HEK293T (cell line): ENCODE measurements at regions not wholly inside any gene's neighbourhood (a gene's known extent, or its start where the extent isn't known, plus 50 kb on each side); places are given as distances from the start of the nearest gene placed in this dataset.

ENCODE experiments used
- CTCF ChIA-PET: fragments of 350-600 bp; formaldehyde crosslinking; extraction: SDS; loops from one replicate; lab custom pipeline; 2021; ENCODE audit warnings: antibody characterized with exemption, inconsistent platforms; lab: Yijun Ruan, JAX
- POLR2A ChIA-PET: fragments of 350-600 bp; formaldehyde crosslinking; extraction: SDS; loops from one replicate; lab custom pipeline; 2020; ENCODE audit warnings: antibody characterized with exemption, inconsistent platforms; lab: Yijun Ruan, JAX
- DNase-seq: peaks from one replicate; pipeline ENCODE4 v3.0.0; 2012; ENCODE audit warnings: mixed read lengths; ENCODE audit errors: extremely low spot score
- ARNT ChIP-seq: fragments of 450-650 bp; IDR thresholded peaks from 2 replicates; pipeline ENCODE4 v1.6.1; 2017; ENCODE audit warnings: mild to moderate bottlenecking
- BHLHE40 ChIP-seq: fragments of 450-650 bp; IDR thresholded peaks from 2 replicates; pipeline ENCODE4 v1.6.1; 2016; ENCODE audit warnings: mild to moderate bottlenecking, moderate library complexity, borderline replicate concordance
- CTBP1 ChIP-seq: fragments of 450-650 bp; IDR thresholded peaks from 2 replicates; pipeline ENCODE4 v1.6.1; 2016; ENCODE audit warnings: borderline replicate concordance
- ELF4 ChIP-seq: fragments of 450-650 bp; IDR thresholded peaks from 2 replicates; pipeline ENCODE4 v1.6.1; 2017; ENCODE audit warnings: antibody characterized with exemption
- FOXA1 ChIP-seq: fragments of 450-650 bp; IDR thresholded peaks from 2 replicates; pipeline ENCODE4 v1.6.1; 2016; ENCODE audit warnings: mild to moderate bottlenecking
- FOXK2 ChIP-seq: fragments of 450-650 bp; IDR thresholded peaks from 2 replicates; pipeline ENCODE4 v1.6.1; 2016; ENCODE audit warnings: mild to moderate bottlenecking
- FOXM1 ChIP-seq: fragments of 450-650 bp; IDR thresholded peaks from 2 replicates; pipeline ENCODE4 v1.6.1; 2017; ENCODE audit warnings: mild to moderate bottlenecking, borderline replicate concordance
- HDGF ChIP-seq: fragments of 450-650 bp; IDR thresholded peaks from 2 replicates; pipeline ENCODE4 v1.6.1; 2017; ENCODE audit warnings: antibody characterized with exemption, borderline replicate concordance
- L3MBTL2 ChIP-seq: fragments of 450-650 bp; conservative IDR thresholded peaks from 2 replicates; pipeline ENCODE4 v1.6.1; 2016; ENCODE audit warnings: mild to moderate bottlenecking
- LEF1 ChIP-seq: fragments of 450-650 bp; IDR thresholded peaks from 2 replicates; pipeline ENCODE4 v1.6.1; 2017; ENCODE audit warnings: mild to moderate bottlenecking, borderline replicate concordance
- NFRKB ChIP-seq: fragments of 450-650 bp; IDR thresholded peaks from 2 replicates; pipeline ENCODE4 v1.6.1; 2016; ENCODE audit warnings: mild to moderate bottlenecking, moderate library complexity
- SP1 ChIP-seq: fragments of 450-650 bp; IDR thresholded peaks from 2 replicates; pipeline ENCODE4 v1.6.1; 2017
- SUZ12 ChIP-seq: fragments of 450-650 bp; IDR thresholded peaks from 2 replicates; pipeline ENCODE4 v1.6.1; 2016; ENCODE audit warnings: mild to moderate bottlenecking
- TARDBP ChIP-seq: fragments of 450-650 bp; IDR thresholded peaks from 2 replicates; pipeline ENCODE4 v1.6.1; 2016
- ZNF384 ChIP-seq: fragments of 450-650 bp; IDR thresholded peaks from 2 replicates; pipeline ENCODE4 v1.6.1; 2016
- TF ChIP-seq, protein P1 (sequence below): fragments of 450-650 bp; IDR thresholded peaks from 2 replicates; pipeline ENCODE4 v1.6.1; 2016

DNA sequence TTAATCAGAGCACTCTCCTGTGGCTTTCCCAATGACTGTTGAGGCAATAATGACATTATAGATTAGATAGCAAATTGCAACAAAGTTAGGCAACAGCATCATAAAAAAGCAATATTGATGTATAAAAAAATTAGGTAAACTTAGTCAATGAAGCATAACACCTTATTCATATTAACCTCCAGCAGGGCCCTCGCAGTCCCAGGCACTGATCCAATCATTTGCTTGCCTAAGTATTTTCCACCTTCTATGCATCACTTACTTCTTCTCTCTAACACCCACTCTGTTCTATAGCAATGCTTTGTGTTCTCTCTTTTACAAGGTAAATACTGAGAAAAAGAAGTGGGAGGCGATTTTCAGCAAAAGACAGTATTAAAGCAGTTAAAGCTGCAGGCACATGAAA lies 833.5 kb upstream of the ADGRL3 start:
- POLR2A ChIA-PET: no interaction called here
- no peak for DNase-seq
- CTCF ChIA-PET: no interaction called here
- TF ChIP-seq ARNT (no peak), SUZ12 (no peak), L3MBTL2 (no peak), SP1 (no peak), TARDBP (no peak), LEF1 (no peak), FOXK2 (no peak), ELF4 (no peak), BHLHE40 (no peak), HDGF (no peak), FOXM1 (no peak), FOXA1 (no peak), CTBP1 (no peak), NFRKB (no peak), ZNF384 (no peak)
- TF ChIP-seq, protein P1, sequence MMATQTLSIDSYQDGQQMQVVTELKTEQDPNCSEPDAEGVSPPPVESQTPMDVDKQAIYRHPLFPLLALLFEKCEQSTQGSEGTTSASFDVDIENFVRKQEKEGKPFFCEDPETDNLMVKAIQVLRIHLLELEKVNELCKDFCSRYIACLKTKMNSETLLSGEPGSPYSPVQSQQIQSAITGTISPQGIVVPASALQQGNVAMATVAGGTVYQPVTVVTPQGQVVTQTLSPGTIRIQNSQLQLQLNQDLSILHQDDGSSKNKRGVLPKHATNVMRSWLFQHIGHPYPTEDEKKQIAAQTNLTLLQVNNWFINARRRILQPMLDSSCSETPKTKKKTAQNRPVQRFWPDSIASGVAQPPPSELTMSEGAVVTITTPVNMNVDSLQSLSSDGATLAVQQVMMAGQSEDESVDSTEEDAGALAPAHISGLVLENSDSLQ: no peak

DNA sequence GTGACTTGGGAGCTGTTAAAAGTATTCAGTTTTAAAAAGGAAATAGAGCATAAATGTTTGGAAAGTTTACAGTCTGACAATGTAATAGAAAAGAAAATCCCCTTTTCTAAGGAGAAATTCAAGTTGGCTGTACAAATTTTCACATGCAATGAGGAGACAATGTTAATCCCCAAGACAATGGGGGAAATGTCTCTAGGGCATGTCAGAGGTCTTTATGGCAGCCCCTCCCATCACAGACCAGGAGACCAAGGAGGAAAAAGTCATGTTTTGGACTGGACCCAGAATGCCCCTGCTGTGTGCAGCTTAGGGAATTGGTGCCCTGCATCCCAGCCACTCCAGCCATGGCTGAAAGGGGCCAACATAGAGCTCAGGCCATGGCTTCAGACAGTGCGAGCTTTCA lies 831.1 kb upstream of the ADGRL3 start:
- DNase-seq: no peak
- ChIA-PET POLR2A (no interaction called here), CTCF (no interaction called here)
- no peak for TF ChIP-seq NFRKB
- TF ChIP-seq CTBP1: no peak
- no peak for TF ChIP-seq FOXM1
- no peak for TF ChIP-seq TARDBP
- no peak for TF ChIP-seq L3MBTL2
- TF ChIP-seq FOXA1: no peak
- no peak for TF ChIP-seq SP1
- TF ChIP-seq SUZ12: no peak
- TF ChIP-seq, protein P1: no peak
- no peak for TF ChIP-seq FOXK2
- TF ChIP-seq ELF4: no peak
- no peak for TF ChIP-seq ZNF384
- no peak for TF ChIP-seq BHLHE40

DNA sequence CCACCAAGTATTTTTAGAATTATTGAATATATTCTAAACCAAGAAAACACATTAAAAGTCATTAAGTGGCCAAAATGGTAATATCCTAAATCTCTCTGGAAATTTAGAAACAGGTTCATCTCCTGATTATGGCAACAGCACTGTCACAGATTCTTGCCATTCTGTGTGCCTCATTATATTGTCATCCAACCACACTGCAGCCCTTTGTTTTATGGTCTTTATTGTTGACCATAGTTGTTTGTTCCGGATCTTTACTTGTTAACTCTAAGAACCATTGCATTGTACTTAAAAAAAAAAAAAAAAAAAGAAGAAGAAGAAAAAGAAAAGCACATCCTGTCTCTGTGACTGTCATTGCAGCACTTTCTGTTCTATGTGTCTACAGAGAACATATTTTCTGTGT lies 822.1 kb upstream of the ADGRL3 start:
- TF ChIP-seq SUZ12 (no peak), LEF1 (no peak), HDGF (no peak), ELF4 (no peak), ZNF384 (no peak), BHLHE40 (no peak), CTBP1 (no peak), FOXM1 (no peak), SP1 (no peak), FOXA1 (no peak), NFRKB (no peak), ARNT (no peak), TARDBP (no peak), FOXK2 (no peak), L3MBTL2 (no peak)
- TF ChIP-seq, protein P1: no peak
- ChIA-PET CTCF (no interaction called here), POLR2A (no interaction called here)
- DNase-seq: no peak

DNA sequence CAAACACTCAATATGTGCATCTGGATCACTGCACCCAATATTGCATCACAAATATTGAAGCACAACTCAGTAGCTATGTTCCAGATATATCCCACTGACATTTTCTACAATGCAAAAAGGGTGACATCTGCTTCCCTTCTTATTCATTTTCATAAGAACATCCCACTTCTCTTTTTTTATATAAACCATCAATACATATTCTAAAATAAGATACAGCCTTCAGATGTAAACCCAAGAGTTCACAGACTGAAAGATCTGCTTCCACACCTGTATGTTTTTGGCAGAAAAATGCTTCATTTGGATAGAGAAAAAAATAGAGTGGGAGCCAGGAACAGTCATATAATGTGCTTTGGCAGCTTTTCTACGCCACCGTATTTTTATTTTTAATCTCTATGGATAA lies 815.6 kb upstream of the ADGRL3 start:
- no peak for DNase-seq
- TF ChIP-seq NFRKB: no peak
- no peak for TF ChIP-seq SP1
- TF ChIP-seq ELF4: no peak
- TF ChIP-seq HDGF: no peak
- TF ChIP-seq FOXK2: no peak
- TF ChIP-seq FOXA1: no peak
- TF ChIP-seq, protein P1: no peak
- TF ChIP-seq LEF1: no peak
- no peak for TF ChIP-seq ZNF384
- no peak for TF ChIP-seq TARDBP
- no peak for TF ChIP-seq FOXM1
- no peak for TF ChIP-seq CTBP1
- TF ChIP-seq ARNT: no peak
- no peak for TF ChIP-seq L3MBTL2
- TF ChIP-seq BHLHE40: no peak
- no peak for TF ChIP-seq SUZ12
- ChIA-PET POLR2A (no interaction called here), CTCF (no interaction called here)

DNA sequence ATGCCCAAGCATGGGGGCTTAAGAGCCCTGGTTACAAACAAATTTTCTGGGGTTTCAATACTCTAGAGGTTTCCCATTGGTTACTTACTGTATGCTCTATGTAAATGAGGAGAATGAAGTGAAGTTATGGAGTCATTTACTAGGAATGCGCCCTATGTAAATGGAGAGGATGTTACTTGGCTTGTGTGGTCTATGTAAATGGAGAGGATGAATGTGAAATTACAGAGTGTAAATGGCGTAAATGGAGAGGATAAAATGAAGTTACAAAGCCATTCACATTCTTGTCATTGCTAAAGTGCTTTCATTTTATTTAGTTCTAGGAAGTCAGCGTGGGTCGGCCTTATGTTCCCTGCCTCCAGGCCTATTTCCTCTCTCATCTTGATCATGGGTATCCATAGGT lies 810.5 kb upstream of the ADGRL3 start:
- DNase-seq: no peak
- POLR2A ChIA-PET: no interaction called here
- TF ChIP-seq HDGF (no peak), NFRKB (no peak), BHLHE40 (no peak), SP1 (no peak), TARDBP (no peak), CTBP1 (no peak), LEF1 (no peak), ELF4 (no peak), L3MBTL2 (no peak), SUZ12 (no peak), ARNT (no peak), FOXA1 (no peak), FOXM1 (no peak), ZNF384 (no peak)
- CTCF ChIA-PET: no interaction called here

DNA sequence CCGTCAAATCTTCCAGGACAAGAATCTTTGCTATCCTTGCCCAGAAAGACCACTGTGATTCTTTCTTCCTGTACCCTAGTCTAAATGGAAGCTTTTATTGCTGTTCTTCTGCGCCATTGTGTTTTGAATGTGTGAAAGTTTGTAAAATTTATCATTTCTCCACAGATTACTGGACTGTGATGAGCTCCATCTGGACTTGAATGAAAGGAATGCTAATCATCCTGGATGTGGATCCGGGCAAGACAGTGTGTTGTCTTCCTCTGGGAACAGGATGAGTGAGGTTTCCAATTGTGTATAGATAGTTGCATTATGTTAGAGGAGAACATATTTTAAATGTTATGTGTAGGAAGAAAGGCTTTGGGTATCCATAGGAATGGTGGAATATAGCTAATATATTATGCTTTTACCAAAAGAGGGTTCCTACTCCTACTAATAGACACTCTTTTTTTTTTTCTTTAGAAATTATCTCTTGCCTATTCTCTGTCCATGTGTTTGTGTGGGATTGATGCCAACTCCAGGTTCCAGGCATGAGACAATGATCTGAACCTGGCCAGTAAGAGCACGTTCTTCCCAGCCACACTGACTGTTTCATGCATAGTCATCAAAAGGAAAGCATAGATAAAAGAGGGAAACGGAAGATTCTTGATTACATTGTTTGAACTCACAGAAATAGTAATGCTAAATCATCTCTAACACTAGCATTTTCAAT lies 803.6 kb upstream of the ADGRL3 start:
- ChIA-PET CTCF (no interaction called here), POLR2A (no interaction called here)
- TF ChIP-seq FOXA1 (no peak), ZNF384 (no peak), BHLHE40 (no peak), HDGF (no peak), SUZ12 (no peak), FOXK2 (no peak), ELF4 (no peak), ARNT (no peak), LEF1 (no peak), SP1 (no peak), CTBP1 (no peak), NFRKB (no peak), TARDBP (no peak), FOXM1 (no peak)
- TF ChIP-seq, protein P1: no peak
- no peak for DNase-seq
